GM12872 (cell line): ENCODE measurements at regions not wholly inside any gene's neighbourhood (a gene's known extent, or its start where the extent isn't known, plus 50 kb on each side); places are given as distances from the start of the nearest gene placed in this dataset.

Experiments
- CTCF ChIP-seq: IDR thresholded peaks from 3 replicates; pipeline ENCODE4 v1.5.1; 2011; ENCODE audit warnings: low read depth, mild to moderate bottlenecking, low read length, moderate library complexity; ENCODE audit not compliant: insufficient read depth

- no peak for TF ChIP-seq CTCF
These were observed 52.8 kb upstream of the KLF6 start for GRCh38 chr10:3837647-3838459.

GRCh38 chr10:3836222-3836820 lies 51.3 kb upstream of the KLF6 start:
- no peak for TF ChIP-seq CTCF

GRCh38 chr10:3835770-3836169 lies 50.8 kb upstream of the KLF6 start:
- no peak for TF ChIP-seq CTCF

GRCh38 chr10:3834947-3835346 lies 49.9 kb upstream of the KLF6 start:
- TF ChIP-seq CTCF: no peak
